NT2/D1 (cell line): ENCODE measurements at regions not wholly inside any gene's neighbourhood (a gene's known extent, or its start where the extent isn't known, plus 50 kb on each side); places are given as distances from the start of the nearest gene placed in this dataset.

ENCODE experiments used
- SUZ12 ChIP-seq: IDR thresholded peaks from 2 replicates; pipeline ENCODE4 v1.6.1; 2011; ENCODE audit not compliant: insufficient read length, insufficient read depth; ENCODE audit errors: extremely low read depth
- YY1 ChIP-seq: IDR thresholded peaks from 2 replicates; pipeline ENCODE4 v1.6.1; 2011; ENCODE audit not compliant: insufficient read length, insufficient read depth
- ZNF274 ChIP-seq: IDR thresholded peaks from 2 replicates; pipeline ENCODE4 v1.6.1; 2011; ENCODE audit warnings: mild to moderate bottlenecking, low read depth, low read length

GRCh38 chr7:51471210-51471980 is 154.8 kb upstream of the COBL start:
- TF ChIP-seq SUZ12, result no peak
- no peak for TF ChIP-seq YY1
- no peak for TF ChIP-seq ZNF274
